ENCODE measurements at regions not wholly inside any gene's neighbourhood (a gene's known extent, or its start where the extent isn't known, plus 50 kb on each side); places are given as distances from the start of the nearest gene placed in this dataset.

DNA sequence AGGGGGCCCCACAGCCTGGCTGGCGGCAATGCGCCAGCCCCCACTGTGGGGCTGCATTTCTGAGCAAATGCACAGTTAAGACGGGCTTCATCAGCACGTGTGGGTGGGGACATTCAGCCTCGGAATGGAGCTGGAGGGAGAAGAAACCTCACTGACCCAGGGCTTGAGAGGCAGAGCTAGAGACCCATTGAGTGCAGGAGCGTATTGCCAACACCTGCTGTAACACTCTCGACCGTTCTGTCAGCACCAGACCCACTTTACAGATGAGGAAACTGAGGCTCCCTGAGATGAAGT lies 200.9 kb upstream of the RAB6C start:
- no peaks in the 10 kb centered on the region for H3K36me3 ChIP-seq (ENCODE audit: control insufficient read depth, low read length)
- TF ChIP-seq CTCF (IDR thresholded peaks at IDR 0.05; ENCODE audit: low read depth, low read length, poor library complexity, severe bottlenecking) (no peak), EZH2phosphoT487 (IDR thresholded peaks at IDR 0.05; ENCODE audit: borderline replicate concordance, low read length) (no peak)
- H3K27me3 ChIP-seq (ENCODE audit: control insufficient read depth, low read length) = no peaks in the 10 kb centered on the region

DNA sequence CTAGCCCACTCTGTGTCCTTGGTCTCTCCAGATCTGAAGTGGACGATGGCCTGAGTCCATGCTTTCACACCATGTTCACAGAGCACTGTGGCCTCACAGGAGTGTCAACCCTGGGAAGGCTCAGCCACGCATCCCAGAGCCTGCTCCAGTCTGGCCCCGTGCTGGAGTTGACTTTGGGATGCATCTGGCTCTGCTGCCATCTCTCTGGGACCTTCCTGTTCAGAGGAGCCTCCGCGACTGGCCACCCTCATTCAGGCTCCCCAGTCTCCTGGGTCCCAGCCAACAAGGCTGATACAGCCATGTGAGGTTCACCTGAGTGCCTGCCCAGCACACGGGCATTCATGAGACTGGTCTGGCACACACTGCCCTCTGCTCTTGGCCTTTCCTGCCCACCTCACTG lies 199.7 kb upstream of the RAB6C start:
- TF ChIP-seq EZH2phosphoT487 (IDR thresholded peaks at IDR 0.05; ENCODE audit: borderline replicate concordance, low read length) = no peak
- TF ChIP-seq CTCF (IDR thresholded peaks at IDR 0.05; ENCODE audit: low read depth, low read length, poor library complexity, severe bottlenecking) = no peak
- no peaks in the 10 kb centered on the region for H3K79me2 ChIP-seq (ENCODE audit: control insufficient read depth, low read length)
- H3K27me3 ChIP-seq (ENCODE audit: control insufficient read depth, low read length) = no peaks in the 10 kb centered on the region
- no peaks in the 10 kb centered on the region for H3F3A ChIP-seq (ENCODE audit: control insufficient read depth, insufficient read depth)
- no peaks in the 10 kb centered on the region for H3K9me3 ChIP-seq (ENCODE audit: control insufficient read depth, insufficient read depth, low read length)
- H3K36me3 ChIP-seq (ENCODE audit: control insufficient read depth, low read length) = no peaks in the 10 kb centered on the region
- H4K20me1 ChIP-seq (ENCODE audit: control insufficient read depth, insufficient read depth, low read depth, low read length) = no peaks in the 10 kb centered on the region
- H3K4me3 ChIP-seq (ENCODE audit: low read length) = no peak overlapping the region
- H3K27ac ChIP-seq (ENCODE audit: low read depth, low read length) = no peak overlapping the region
- no peak overlapping the region for H3K4me2 ChIP-seq (ENCODE audit: low read length)
- H3K9me2 ChIP-seq (replicated peaks; ENCODE audit: control insufficient read depth, low read length) = no peaks in the 10 kb centered on the region
- H3K4me1 ChIP-seq (ENCODE audit: control insufficient read depth, low read length) = no peaks in the 10 kb centered on the region

More for the DNA sequence above, 200.9 kb upstream of the RAB6C start:
- Histone ChIP-seq H3F3A (ENCODE audit: control insufficient read depth, insufficient read depth) (no peaks in the 10 kb centered on the region), H4K20me1 (ENCODE audit: control insufficient read depth, insufficient read depth, low read depth, low read length) (no peaks in the 10 kb centered on the region), H3K9me3 (ENCODE audit: control insufficient read depth, insufficient read depth, low read length) (no peaks in the 10 kb centered on the region), H3K4me2 (ENCODE audit: low read length) (no peak overlapping the region), H3K9me2 (replicated peaks; ENCODE audit: control insufficient read depth, low read length) (no peaks in the 10 kb centered on the region), H3K4me1 (ENCODE audit: control insufficient read depth, low read length) (no peaks in the 10 kb centered on the region), H3K79me2 (ENCODE audit: control insufficient read depth, low read length) (no peaks in the 10 kb centered on the region), H3K4me3 (ENCODE audit: low read length) (no peak overlapping the region), H3K27ac (ENCODE audit: low read depth, low read length) (no peak overlapping the region)

GRCh38 chr2:129780316-129781270 lies 198.9 kb upstream of the RAB6C start:
- no peaks in the 10 kb centered on the region for H3F3A ChIP-seq (ENCODE audit: control insufficient read depth, insufficient read depth)
- no peak for TF ChIP-seq EZH2phosphoT487 (IDR thresholded peaks at IDR 0.05; ENCODE audit: borderline replicate concordance, low read length)
- no peak for TF ChIP-seq CTCF (IDR thresholded peaks at IDR 0.05; ENCODE audit: low read depth, low read length, poor library complexity, severe bottlenecking)
- H3K36me3 ChIP-seq (ENCODE audit: control insufficient read depth, low read length) = no peaks in the 10 kb centered on the region
- H3K4me1 ChIP-seq (ENCODE audit: control insufficient read depth, low read length) = no peaks in the 10 kb centered on the region
- H4K20me1 ChIP-seq (ENCODE audit: control insufficient read depth, insufficient read depth, low read depth, low read length) = no peaks in the 10 kb centered on the region
- no peak overlapping the region for H3K4me2 ChIP-seq (ENCODE audit: low read length)
- no peaks in the 10 kb centered on the region for H3K9me3 ChIP-seq (ENCODE audit: control insufficient read depth, insufficient read depth, low read length)
- no peaks in the 10 kb centered on the region for H3K79me2 ChIP-seq (ENCODE audit: control insufficient read depth, low read length)
- no peak overlapping the region for H3K27ac ChIP-seq (ENCODE audit: low read depth, low read length)
- H3K4me3 ChIP-seq (ENCODE audit: low read length) = no peak overlapping the region
- no peaks in the 10 kb centered on the region for H3K27me3 ChIP-seq (ENCODE audit: control insufficient read depth, low read length)
- H3K9me2 ChIP-seq (replicated peaks; ENCODE audit: control insufficient read depth, low read length) = no peaks in the 10 kb centered on the region

Measured in DOHH2 (cell line).